Lung (tissue), 11 donors: ENCODE measurements at regions not wholly inside any gene's neighbourhood (a gene's known extent, or its start where the extent isn't known, plus 50 kb on each side); places are given as distances from the start of the nearest gene placed in this dataset.

Experiments
- ATAC-seq: fragments of 200-7000 bp; cut with Tn5 transposase; one replicate; pipeline ENCODE4 v1.9.1; 2020; ENCODE audit warnings: moderate number of reproducible peaks; ENCODE audit not compliant: insufficient read depth, low FRiP score
- DNase-seq, 3 donors: peaks; one replicate each; pipeline ENCODE4 v3.0.0-alpha.2; 2013 to 2017
- H3K27ac ChIP-seq, 2 donors: one replicate each; pipeline ENCODE4 v1.5.1; 2013; ENCODE audit warnings: mild to moderate bottlenecking in 2 of 2, moderate library complexity in 2 of 2, control low read depth in 1 of 2, inconsistent platforms in 1 of 2, low read depth in 1 of 2, low read length in 1 of 2
- H3K27me3 ChIP-seq, 3 donors: one replicate each; pipeline ENCODE4 v1.5.1; 2013; ENCODE audit warnings: low read length in 2 of 3; ENCODE audit not compliant: control insufficient read depth in 3 of 3, insufficient read depth in 3 of 3
- H3K36me3 ChIP-seq, 4 donors: one replicate each; pipeline ENCODE4 v1.5.1; 2013; ENCODE audit warnings: low read length in 4 of 4, mild to moderate bottlenecking in 1 of 4, moderate library complexity in 1 of 4; ENCODE audit not compliant: control insufficient read depth in 4 of 4, insufficient read depth in 4 of 4
- H3K4me1 ChIP-seq, 5 donors: one replicate each; pipeline ENCODE4 v1.5.1; 2013; ENCODE audit warnings: low read length in 5 of 5, mild to moderate bottlenecking in 2 of 5, moderate library complexity in 1 of 5; ENCODE audit not compliant: control insufficient read depth in 5 of 5, insufficient read depth in 5 of 5
- H3K4me3 ChIP-seq: one replicate; pipeline ENCODE4 v1.5.1; 2013; ENCODE audit warnings: mild to moderate bottlenecking, control low read depth, moderate library complexity
- H3K9ac ChIP-seq, 2 donors: one replicate each; pipeline ENCODE4 v1.5.1; 2013; ENCODE audit warnings: low read length in 2 of 2, control low read depth in 1 of 2; ENCODE audit not compliant: insufficient read depth in 1 of 2
- H3K9me3 ChIP-seq, 4 donors: one replicate each; pipeline ENCODE4 v1.5.1; 2013; ENCODE audit warnings: low read length in 3 of 4, mild to moderate bottlenecking in 1 of 4, moderate library complexity in 1 of 4; ENCODE audit not compliant: control insufficient read depth in 4 of 4, insufficient read depth in 3 of 4
- CTCF ChIP-seq: IDR thresholded peaks from 2 replicates; pipeline ENCODE4 v1.5.1; 2012; ENCODE audit warnings: mild to moderate bottlenecking; ENCODE audit errors: control extremely low read depth, extremely low read depth
- WGBS, 2 donors: extraction: QIAGEN DNeasy Blood & Tissue Kit; methylation state at CpG; one replicate each; pipeline ENCODE4 v1.1.7; 2013; 5-methylcytosine and 5-hydroxymethylcytosine counted together
- donor health status: control.
- donor health status: control.
- donor health status: Bipolar disorder and iron deficiency.
- donor health status: healthy.
- donor health status: DM: yes; HTN: yes; CAD: no.

- Histone ChIP-seq H3K9ac (no peak overlapping the region), H3K27me3 (no peaks in the 10 kb centered on the region), H3K27ac (no peak overlapping the region), H3K36me3 (no peaks in the 10 kb centered on the region), H3K4me3 (no peak overlapping the region), H3K4me1 (no peaks in the 10 kb centered on the region), H3K9me3 (no peaks in the 10 kb centered on the region)
- WGBS, 2 donors, result 45 to 52% methylated on average over 3 of the region's 3 CpGs
- no peak for DNase-seq
- no peak for ATAC-seq
- no peak for TF ChIP-seq CTCF
Measured at GRCh38 chr3:18079739-18080138, 337.3 kb upstream of the TBC1D5 start.

- H3K27me3 ChIP-seq, result no peaks in the 10 kb centered on the region
- H3K36me3 ChIP-seq, result no peaks in the 10 kb centered on the region
- no peak overlapping the region for H3K27ac ChIP-seq
- 90 to 95% methylated on average over 3 of the region's 3 CpGs for WGBS, 2 donors
- H3K9ac ChIP-seq, result no peak overlapping the region
- ATAC-seq (no peak), DNase-seq (no peak)
- no peak for TF ChIP-seq CTCF
- no peak overlapping the region for H3K4me3 ChIP-seq
- H3K9me3 ChIP-seq, result no peaks in the 10 kb centered on the region
- H3K4me1 ChIP-seq, result no peaks in the 10 kb centered on the region
Measured at GRCh38 chr3:18079062-18079461, 336.6 kb upstream of the TBC1D5 start.

- no peak overlapping the region for H3K4me3 ChIP-seq
- no peak overlapping the region for H3K9ac ChIP-seq
- H3K36me3 ChIP-seq, result no peaks in the 10 kb centered on the region
- no peaks in the 10 kb centered on the region for H3K9me3 ChIP-seq
- 36 to 48% methylated on average over 7 of the region's 7 CpGs for WGBS, 2 donors
- no peak for TF ChIP-seq CTCF
- no peak overlapping the region for H3K27ac ChIP-seq
- no peak for DNase-seq
- no peaks in the 10 kb centered on the region for H3K27me3 ChIP-seq
- no peaks in the 10 kb centered on the region for H3K4me1 ChIP-seq
- no peak for ATAC-seq
Measured at GRCh38 chr3:18077128-18077840, 334.9 kb upstream of the TBC1D5 start.

GRCh38 chr3:18076301-18076700 is 333.9 kb upstream of the TBC1D5 start:
- Histone ChIP-seq H3K4me1 (no peaks in the 10 kb centered on the region), H3K27me3 (no peaks in the 10 kb centered on the region), H3K27ac (no peak overlapping the region), H3K9ac (no peak overlapping the region), H3K36me3 (no peaks in the 10 kb centered on the region), H3K4me3 (no peak overlapping the region), H3K9me3 (no peaks in the 10 kb centered on the region)
- ATAC-seq (no peak), DNase-seq (no peak)
- 95 to 96% methylated on average over 1 of the region's 1 CpG for WGBS, 2 donors
- no peak for TF ChIP-seq CTCF
